ENCODE measurements at regions not wholly inside any gene's neighbourhood (a gene's known extent, or its start where the extent isn't known, plus 50 kb on each side); places are given as distances from the start of the nearest gene placed in this dataset.
A peak's percentile ranks its signal among the peaks of the same experiment; 100 is the strongest.
"Not testable (repeated sequence)": the region's sequence is repeated elsewhere in the genome, so short reads cannot be mapped to it uniquely, and the experiment has no call there.

GRCh38 chr15:69570997-69571396, 118.4 kb downstream of the RPLP1 start:
- Mint-ChIP-seq H3K27me3 (peaks cover 3% of the 10 kb centered on the region), H3K9me3 (no peaks in the 10 kb centered on the region), H3K4me1 (peaks cover 21% of the 10 kb centered on the region), H3K36me3 (ENCODE audit: low read depth) (peaks cover 6% of the 10 kb centered on the region), H3K4me3 (no peak overlapping the region), H3K27ac (no peak overlapping the region)
- no peak for ATAC-seq (replicated peaks)

DNA sequence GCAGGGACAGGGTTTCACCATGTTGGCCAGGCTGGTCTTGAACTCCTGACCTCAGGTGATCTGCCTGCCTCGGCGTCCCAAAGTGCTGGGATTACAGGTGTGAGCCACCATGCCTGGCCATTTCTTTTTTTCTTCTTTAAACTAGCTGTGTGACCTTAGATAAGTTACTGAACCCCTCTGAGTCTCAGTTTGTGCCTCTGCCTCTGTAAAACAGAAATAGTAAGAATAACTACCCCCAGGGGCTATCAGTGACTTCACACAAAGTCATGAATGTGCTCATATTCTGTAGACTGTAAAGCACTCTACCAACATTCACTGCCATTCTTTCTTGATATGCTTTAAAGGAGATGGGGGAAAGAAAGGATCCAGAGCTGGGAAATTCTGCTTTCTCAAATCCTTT, 120.7 kb downstream of the RPLP1 start:
- Mint-ChIP-seq H3K4me3 (peak overlapping the region; percentile 74), H3K4me1 (peaks cover 21% of the 10 kb centered on the region), H3K27ac (peak overlapping the region; percentile 92)
- H3K36me3 Mint-ChIP-seq (ENCODE audit: low read depth); H3K9me3 Mint-ChIP-seq; ATAC-seq (replicated peaks); H3K27me3 Mint-ChIP-seq: not testable (repeated sequence)

DNA sequence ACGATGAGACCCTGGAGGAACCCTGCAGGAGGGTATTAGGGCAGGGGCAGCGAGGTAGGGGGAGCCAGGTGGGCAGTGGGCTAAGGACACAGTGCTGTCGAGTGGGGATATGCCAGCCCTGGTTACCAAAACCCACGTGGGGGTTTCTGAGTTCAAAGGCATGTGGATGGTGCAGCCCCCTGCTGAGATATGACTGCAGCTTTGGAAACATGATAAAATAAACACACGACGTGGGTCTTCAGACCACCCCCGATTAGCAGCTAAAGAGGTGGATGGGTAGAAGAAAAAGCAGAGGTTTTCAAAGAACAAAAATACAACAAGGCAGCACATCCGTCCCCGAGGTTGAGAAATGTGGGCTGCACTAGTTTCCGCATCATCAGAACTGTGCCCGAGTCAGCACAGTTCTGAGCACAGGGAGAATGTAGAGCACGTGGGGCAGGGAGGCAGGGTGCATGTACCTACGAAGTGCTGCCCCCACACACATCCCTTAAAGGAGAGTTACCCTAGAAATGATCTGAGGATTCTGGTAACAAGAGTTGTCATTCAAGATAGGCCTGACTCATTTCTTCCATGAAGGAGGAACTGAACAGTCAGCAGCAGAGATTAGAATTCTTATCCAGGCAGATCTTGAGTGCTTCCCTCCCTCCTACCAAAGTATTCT, 121.3 kb downstream of the RPLP1 start:
- H3K36me3 Mint-ChIP-seq (ENCODE audit: low read depth): peaks cover 6% of the 10 kb centered on the region
- H3K27ac Mint-ChIP-seq: peak overlapping the region; percentile 92
- peak overlapping the region; percentile 74 for H3K4me3 Mint-ChIP-seq

DNA sequence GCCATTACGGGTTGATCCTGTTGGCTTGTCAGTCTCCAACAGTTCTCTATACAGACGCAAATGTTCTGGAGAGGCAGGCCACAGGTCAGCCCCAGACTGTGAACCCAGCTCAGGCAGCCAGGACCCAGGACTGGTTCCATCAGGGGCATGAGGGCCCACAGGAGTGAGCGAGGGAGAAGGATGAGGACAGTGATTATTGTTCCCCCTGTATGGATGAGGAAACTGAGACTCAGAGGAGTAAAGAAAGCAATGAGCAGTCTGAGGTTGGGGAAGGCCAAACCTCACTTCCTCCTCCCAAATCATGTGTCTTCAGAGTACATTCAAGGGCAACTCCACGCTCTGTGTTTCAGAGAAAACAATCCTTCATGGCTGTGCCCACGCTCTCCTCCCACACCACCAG, 121.9 kb downstream of the RPLP1 start:
- H3K4me1 Mint-ChIP-seq: peaks cover 21% of the 10 kb centered on the region
- H3K36me3 Mint-ChIP-seq (ENCODE audit: low read depth): peaks cover 6% of the 10 kb centered on the region
- H3K27me3 Mint-ChIP-seq: no peaks in the 10 kb centered on the region
- peak overlapping the region; percentile 92 for H3K27ac Mint-ChIP-seq
- peak overlapping the region; percentile 74 for H3K4me3 Mint-ChIP-seq
- ATAC-seq (replicated peaks): peak; percentile 59
- no peaks in the 10 kb centered on the region for H3K9me3 Mint-ChIP-seq

More for the DNA sequence above, 121.3 kb downstream of the RPLP1 start:
- Mint-ChIP-seq H3K4me1 (peaks cover 21% of the 10 kb centered on the region), H3K27me3 (no peaks in the 10 kb centered on the region), H3K9me3 (no peaks in the 10 kb centered on the region)
- peak; percentile 94 for ATAC-seq (replicated peaks)

- no peak overlapping the region for H3K4me3 Mint-ChIP-seq
- H3K27me3 Mint-ChIP-seq: no peaks in the 10 kb centered on the region
- H3K4me1 Mint-ChIP-seq: peaks cover 21% of the 10 kb centered on the region
- H3K36me3 Mint-ChIP-seq (ENCODE audit: low read depth): peaks cover 6% of the 10 kb centered on the region
- peak overlapping the region; percentile 92 for H3K27ac Mint-ChIP-seq
- H3K9me3 Mint-ChIP-seq: no peaks in the 10 kb centered on the region
- no peak for ATAC-seq (replicated peaks)
Measured at GRCh38 chr15:69575387-69575786, 122.8 kb downstream of the RPLP1 start.

DNA sequence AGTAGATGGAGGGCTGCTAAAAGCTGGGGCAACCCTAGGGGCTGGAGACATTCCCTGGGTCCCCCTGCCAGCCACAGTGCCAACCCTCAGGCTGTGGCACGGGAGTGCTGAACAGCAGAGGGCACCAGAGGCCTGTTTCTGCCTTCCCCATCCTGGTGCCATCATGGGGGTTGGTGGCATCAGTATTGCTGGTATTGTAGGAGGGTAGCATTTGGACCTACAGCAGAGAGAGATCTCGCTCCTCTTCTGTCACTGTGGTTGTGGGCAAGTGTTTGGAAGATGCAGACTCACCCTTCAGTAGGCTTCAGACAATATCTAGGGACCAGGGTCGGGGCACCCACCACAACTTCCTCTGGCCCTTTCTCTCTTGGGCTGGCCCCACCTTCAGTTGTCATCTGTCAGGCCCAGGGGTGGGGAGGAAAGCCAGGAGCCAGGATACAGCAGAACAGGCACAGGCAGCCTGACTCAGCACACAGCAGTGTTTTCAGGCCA, 123.5 kb downstream of the RPLP1 start:
- H3K27me3 Mint-ChIP-seq: no peaks in the 10 kb centered on the region
- no peaks in the 10 kb centered on the region for H3K9me3 Mint-ChIP-seq
- H3K4me3 Mint-ChIP-seq: peak overlapping the region; percentile 22
- H3K36me3 Mint-ChIP-seq (ENCODE audit: low read depth): peaks cover 6% of the 10 kb centered on the region
- H3K27ac Mint-ChIP-seq: peak overlapping the region; percentile 72
- peak; percentile 55 for ATAC-seq (replicated peaks)
- H3K4me1 Mint-ChIP-seq: peaks cover 21% of the 10 kb centered on the region

DNA sequence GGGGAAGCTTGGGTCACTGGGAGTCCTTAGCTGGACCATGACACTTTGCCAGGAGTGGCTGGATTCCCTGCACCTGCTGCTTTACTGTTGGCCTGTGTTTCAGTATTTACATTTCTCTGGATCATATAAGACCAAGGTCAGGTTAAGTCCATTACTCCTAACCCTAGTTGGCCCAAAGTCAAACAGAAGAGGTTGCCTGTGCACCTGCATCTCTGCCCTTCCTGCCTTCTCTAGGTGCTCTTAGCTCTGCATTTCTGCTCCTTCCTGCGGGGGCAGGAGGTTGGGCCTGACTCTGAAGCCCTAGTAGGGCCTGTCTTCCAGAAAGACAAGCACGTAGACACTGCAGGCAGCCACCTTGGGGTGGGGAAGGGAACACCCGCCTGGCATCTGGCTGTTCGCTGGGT, 124.3 kb downstream of the RPLP1 start:
- Mint-ChIP-seq H3K27ac (peak overlapping the region; percentile 72), H3K27me3 (no peaks in the 10 kb centered on the region), H3K9me3 (no peaks in the 10 kb centered on the region), H3K36me3 (ENCODE audit: low read depth) (peaks cover 6% of the 10 kb centered on the region), H3K4me1 (peaks cover 21% of the 10 kb centered on the region), H3K4me3 (no peak overlapping the region)
- ATAC-seq (replicated peaks): no peak

DNA sequence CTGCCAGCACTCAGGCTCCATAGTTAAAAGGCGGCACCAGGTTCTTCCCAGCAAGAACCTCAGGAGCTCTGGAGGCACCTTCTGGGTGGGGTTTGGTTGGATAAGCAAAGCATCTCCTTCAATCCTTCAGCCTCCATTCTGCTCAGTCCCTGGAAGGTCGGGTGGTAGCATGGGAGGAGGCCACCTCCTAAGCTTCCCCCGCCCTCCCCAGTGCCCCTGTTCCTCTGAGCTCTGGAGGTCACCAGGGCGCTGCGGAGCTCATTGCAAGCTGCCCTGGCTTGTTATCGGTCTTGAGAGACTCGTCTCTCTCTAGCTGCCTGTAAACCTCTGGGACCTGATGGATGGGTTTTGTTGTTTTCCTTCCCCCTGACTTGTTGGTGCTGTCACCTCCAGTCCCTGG, 124.8 kb downstream of the RPLP1 start:
- Mint-ChIP-seq H3K27ac (peak overlapping the region; percentile 72), H3K27me3 (no peaks in the 10 kb centered on the region), H3K9me3 (no peaks in the 10 kb centered on the region), H3K4me3 (no peak overlapping the region), H3K36me3 (ENCODE audit: low read depth) (peaks cover 6% of the 10 kb centered on the region), H3K4me1 (peaks cover 21% of the 10 kb centered on the region)
- no peak for ATAC-seq (replicated peaks)

DNA sequence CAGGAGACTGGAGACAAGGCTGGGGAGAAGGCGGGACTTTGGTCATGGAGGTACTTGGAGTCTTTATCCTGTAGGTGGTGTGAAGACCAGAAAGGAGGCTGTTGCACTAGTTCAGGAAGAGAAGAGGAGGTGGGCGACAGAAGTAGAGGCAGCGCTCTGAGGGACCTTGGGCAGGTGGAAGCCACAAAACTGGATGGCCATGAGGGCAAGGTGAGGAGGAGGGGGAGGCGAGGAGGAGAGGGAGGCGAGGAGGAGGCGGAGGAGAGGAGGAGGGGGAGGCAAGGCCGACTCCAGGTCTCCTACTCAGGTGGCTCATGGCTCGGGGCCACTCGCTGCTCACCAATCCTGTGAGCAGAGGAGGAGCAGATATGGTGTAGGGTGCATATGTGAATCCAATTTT, 125.6 kb downstream of the RPLP1 start:
- Mint-ChIP-seq H3K36me3 (ENCODE audit: low read depth) (peaks cover 6% of the 10 kb centered on the region), H3K4me1 (peaks cover 21% of the 10 kb centered on the region), H3K27me3 (no peaks in the 10 kb centered on the region), H3K9me3 (no peaks in the 10 kb centered on the region), H3K27ac (peak overlapping the region; percentile 36), H3K4me3 (no peak overlapping the region)
- ATAC-seq (replicated peaks): no peak

DNA sequence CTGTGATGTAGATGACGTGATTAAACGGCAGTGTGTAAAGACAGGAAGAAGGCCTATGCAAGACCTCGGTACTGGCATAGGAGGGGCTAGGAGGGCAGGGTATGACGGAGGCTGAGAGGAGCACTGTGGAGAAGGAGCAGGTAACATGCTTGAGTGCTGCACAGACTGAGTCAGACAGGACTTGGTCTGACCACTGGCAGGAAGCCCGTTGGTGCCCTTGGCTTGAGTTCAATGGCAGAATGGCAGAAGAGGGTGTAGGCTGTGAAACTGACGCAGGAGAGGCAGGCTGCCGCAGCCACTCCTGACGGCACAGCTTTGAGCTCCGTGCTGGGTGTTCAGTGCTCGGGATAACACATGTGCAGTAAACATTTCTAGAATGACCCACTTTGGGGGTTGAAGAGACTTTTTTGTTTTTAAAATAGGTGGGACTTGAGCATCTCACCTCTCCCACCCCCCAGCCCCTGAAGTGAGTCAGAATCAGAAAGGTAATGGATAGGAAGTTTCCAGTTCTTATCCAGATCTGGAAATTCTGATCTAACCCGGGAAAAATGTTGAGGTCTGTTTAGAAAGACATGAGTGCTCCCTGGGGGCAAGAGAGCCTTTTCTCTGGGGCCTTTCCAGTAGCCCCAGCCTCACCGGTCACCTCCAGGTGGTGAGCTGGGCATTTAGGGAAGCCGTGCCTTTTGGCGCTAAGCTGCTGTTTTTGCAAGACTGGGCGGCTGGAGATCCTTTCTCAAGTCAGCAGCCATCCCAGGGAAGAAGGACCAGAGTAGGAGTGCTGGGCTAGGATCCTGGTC, 126.4 kb downstream of the RPLP1 start:
- no peak overlapping the region for H3K27ac Mint-ChIP-seq

DNA sequence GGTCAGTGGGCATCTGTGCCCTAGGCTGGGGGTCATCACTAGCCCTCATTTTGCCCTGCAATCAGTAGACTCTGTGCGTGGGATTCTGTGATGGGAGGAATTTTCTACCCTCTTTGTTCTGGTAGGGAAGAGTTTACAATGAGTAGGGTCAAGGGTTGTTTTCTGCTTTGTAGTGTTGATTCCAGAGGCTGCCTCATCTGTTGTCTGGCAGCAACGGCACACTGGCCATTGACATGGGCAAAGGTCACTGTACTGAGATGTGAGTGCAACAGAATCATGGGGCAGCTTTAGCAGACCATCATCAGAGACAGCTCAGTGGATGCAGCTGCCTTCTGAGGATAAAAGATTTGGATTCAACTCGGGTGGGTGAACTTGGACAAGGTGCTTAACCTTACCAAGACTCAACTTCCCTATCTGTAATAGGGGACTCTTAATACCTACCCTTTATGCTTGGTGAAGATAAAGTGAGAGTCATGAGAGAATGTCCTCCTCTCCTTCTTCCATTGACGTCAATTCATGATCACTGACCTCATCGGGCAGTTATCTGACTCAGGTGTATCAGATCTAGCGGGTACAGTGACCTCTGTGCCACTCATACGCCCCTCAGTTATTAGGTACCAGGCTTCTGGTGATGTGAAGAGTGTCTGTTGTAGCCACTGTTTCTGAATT, 127.5 kb downstream of the RPLP1 start:
- H3K27ac Mint-ChIP-seq: no peak overlapping the region

More for the DNA sequence above, 126.4 kb downstream of the RPLP1 start:
- Mint-ChIP-seq H3K9me3 (no peaks in the 10 kb centered on the region), H3K4me3 (no peak overlapping the region), H3K27me3 (no peaks in the 10 kb centered on the region), H3K36me3 (ENCODE audit: low read depth) (peaks cover 5% of the 10 kb centered on the region), H3K4me1 (peaks cover 14% of the 10 kb centered on the region)
- peak; percentile 13 for ATAC-seq (replicated peaks)

GRCh38 chr15:69583626-69584025, 131.0 kb downstream of the RPLP1 start:
- Mint-ChIP-seq H3K4me3 (no peak overlapping the region), H3K4me1 (peaks cover 5% of the 10 kb centered on the region), H3K36me3 (ENCODE audit: low read depth) (no peaks in the 10 kb centered on the region), H3K27ac (no peak overlapping the region), H3K27me3 (no peaks in the 10 kb centered on the region), H3K9me3 (no peaks in the 10 kb centered on the region)
- no peak for ATAC-seq (replicated peaks)

More for the DNA sequence above, 127.5 kb downstream of the RPLP1 start:
- Mint-ChIP-seq H3K4me1 (peaks cover 4% of the 10 kb centered on the region), H3K27me3 (no peaks in the 10 kb centered on the region), H3K4me3 (no peak overlapping the region), H3K9me3 (no peaks in the 10 kb centered on the region), H3K36me3 (ENCODE audit: low read depth) (no peaks in the 10 kb centered on the region)
- no peak for ATAC-seq (replicated peaks)

- Mint-ChIP-seq H3K9me3 (no peaks in the 10 kb centered on the region), H3K27me3 (no peaks in the 10 kb centered on the region), H3K4me1 (peaks cover 5% of the 10 kb centered on the region), H3K27ac (no peak overlapping the region), H3K4me3 (no peak overlapping the region), H3K36me3 (ENCODE audit: low read depth) (no peaks in the 10 kb centered on the region)
- ATAC-seq (replicated peaks): no peak
Measured at GRCh38 chr15:69585937-69586336, 133.3 kb downstream of the RPLP1 start.

GRCh38 chr15:69586721-69587120, 134.1 kb downstream of the RPLP1 start:
- no peaks in the 10 kb centered on the region for H3K27me3 Mint-ChIP-seq
- H3K27ac Mint-ChIP-seq: no peak overlapping the region
- H3K36me3 Mint-ChIP-seq (ENCODE audit: low read depth): no peaks in the 10 kb centered on the region
- H3K9me3 Mint-ChIP-seq: no peaks in the 10 kb centered on the region
- no peak overlapping the region for H3K4me3 Mint-ChIP-seq
- H3K4me1 Mint-ChIP-seq: peaks cover 5% of the 10 kb centered on the region
- ATAC-seq (replicated peaks): no peak

Data from activated T-helper 17 cell treated with anti-CD3 and anti-CD28 coated beads, Interleukin-2, amount 50 U/mL, for 72 hours (primary cell).